ENCODE measurements at regions not wholly inside any gene's neighbourhood (a gene's known extent, or its start where the extent isn't known, plus 50 kb on each side); places are given as distances from the start of the nearest gene placed in this dataset.

DNA sequence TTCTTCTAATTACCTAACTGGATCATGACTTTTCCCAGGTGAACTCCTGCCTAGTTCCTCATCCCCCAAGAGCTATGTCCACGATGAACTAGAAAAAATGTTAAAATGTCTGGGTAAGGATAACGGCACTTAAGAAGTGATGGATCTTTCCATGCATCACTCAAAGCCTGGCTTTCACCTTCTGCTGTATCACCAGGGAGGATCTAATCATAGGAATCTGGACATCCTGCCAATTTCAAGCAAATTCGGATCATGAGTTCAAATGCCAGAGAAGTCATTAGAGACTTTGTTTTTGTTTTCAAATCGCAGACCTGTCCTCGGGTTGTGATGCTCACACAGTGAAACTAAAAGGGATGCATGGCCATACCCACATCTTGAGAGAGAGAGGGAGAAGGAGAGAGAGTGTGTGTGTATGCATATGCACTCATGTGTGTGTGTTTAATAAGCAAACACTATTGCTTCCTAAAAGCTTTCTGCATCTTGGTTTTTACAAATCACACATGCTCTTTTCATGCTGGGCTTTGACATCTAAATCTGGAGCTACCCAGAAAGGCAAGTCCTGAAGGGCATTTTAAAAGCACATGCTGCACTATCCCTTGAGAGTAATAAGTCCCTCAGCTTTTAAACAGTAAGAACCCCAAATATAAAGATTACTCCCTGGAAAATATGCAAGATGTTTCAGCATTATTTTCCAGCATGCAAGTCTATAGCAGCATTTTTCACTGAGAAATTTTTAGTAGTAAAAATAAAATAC is 524.6 kb upstream of the NOX3 start:
- Mint-ChIP-seq H3K9me3 (no peaks in the 10 kb centered on the region), H3K27ac (no peak overlapping the region), H3K27me3 (ENCODE audit: low read depth) (peaks cover 11% of the 10 kb centered on the region), H3K36me3 (no peaks in the 10 kb centered on the region), H3K4me3 (no peak overlapping the region), H3K4me1 (peaks cover 7% of the 10 kb centered on the region)
- DNase-seq (ENCODE audit: low spot score in 2 of 2, unreplicated experiment in 2 of 2) = no peak
- TF ChIP-seq, protein P1, sequence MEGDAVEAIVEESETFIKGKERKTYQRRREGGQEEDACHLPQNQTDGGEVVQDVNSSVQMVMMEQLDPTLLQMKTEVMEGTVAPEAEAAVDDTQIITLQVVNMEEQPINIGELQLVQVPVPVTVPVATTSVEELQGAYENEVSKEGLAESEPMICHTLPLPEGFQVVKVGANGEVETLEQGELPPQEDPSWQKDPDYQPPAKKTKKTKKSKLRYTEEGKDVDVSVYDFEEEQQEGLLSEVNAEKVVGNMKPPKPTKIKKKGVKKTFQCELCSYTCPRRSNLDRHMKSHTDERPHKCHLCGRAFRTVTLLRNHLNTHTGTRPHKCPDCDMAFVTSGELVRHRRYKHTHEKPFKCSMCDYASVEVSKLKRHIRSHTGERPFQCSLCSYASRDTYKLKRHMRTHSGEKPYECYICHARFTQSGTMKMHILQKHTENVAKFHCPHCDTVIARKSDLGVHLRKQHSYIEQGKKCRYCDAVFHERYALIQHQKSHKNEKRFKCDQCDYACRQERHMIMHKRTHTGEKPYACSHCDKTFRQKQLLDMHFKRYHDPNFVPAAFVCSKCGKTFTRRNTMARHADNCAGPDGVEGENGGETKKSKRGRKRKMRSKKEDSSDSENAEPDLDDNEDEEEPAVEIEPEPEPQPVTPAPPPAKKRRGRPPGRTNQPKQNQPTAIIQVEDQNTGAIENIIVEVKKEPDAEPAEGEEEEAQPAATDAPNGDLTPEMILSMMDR (IDR thresholded peaks at IDR 0.05; ENCODE audit: unreplicated experiment) = no peak

DNA sequence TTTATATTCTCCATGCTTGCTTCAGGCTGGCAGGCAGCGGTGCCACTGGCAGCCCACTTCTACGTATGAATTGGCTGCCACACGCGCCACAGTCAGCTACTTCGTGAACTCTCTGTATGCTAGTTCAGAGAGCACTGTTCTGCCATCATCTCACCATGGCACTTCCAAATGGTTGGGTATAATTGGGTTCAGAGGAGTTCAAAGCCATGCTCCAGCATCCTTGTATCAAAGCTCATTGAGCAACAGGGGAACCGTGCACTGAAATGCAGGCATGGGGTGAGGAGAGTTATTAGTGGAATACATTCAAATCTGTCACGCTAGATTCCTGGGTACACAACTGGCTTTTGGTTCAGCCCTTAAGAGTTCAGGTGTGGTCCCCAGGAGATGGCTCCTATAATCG is 519.9 kb upstream of the NOX3 start:
- no peaks in the 10 kb centered on the region for H3K36me3 Mint-ChIP-seq
- no peaks in the 10 kb centered on the region for H3K27me3 Mint-ChIP-seq (ENCODE audit: low read depth)
- H3K4me1 Mint-ChIP-seq = peaks cover 11% of the 10 kb centered on the region
- H3K27ac Mint-ChIP-seq = no peak overlapping the region
- no peaks in the 10 kb centered on the region for H3K9me3 Mint-ChIP-seq
- no peak for DNase-seq (ENCODE audit: low spot score in 2 of 2, unreplicated experiment in 2 of 2)
- H3K4me3 Mint-ChIP-seq = no peak overlapping the region
- TF ChIP-seq, protein P1 (IDR thresholded peaks at IDR 0.05; ENCODE audit: unreplicated experiment) = no peak

DNA sequence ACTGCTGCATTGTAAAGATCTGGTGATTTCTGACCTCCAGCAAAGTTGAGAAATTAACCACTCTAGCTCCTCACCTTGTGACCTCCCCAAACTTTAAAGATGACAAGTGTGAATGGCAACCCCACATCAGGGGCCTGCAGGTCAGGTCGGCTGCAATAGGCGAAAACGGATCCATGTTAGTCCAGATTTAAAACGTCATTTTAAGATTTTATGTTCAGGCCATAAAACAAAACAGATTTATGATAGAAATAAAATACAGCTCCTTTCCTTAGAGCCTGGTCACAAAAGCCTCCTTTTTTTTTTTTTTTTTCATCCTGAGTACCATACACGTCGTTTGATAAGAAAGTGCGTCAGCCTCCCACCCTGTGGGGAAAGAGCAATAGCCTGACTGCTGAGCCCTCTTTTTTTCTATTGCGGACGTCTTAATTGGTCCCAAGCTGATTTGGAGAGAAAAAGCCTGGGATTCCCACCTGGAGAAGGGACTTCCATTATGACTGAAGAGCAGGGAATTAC is 519.2 kb upstream of the NOX3 start:
- Mint-ChIP-seq H3K4me1 (peaks cover 10% of the 10 kb centered on the region), H3K27me3 (ENCODE audit: low read depth) (no peaks in the 10 kb centered on the region), H3K4me3 (no peak overlapping the region), H3K36me3 (no peaks in the 10 kb centered on the region), H3K9me3 (no peaks in the 10 kb centered on the region), H3K27ac (no peak overlapping the region)
- no peak for DNase-seq (ENCODE audit: low spot score in 2 of 2, unreplicated experiment in 2 of 2)
- TF ChIP-seq, protein P1 (IDR thresholded peaks at IDR 0.05; ENCODE audit: unreplicated experiment) = no peak

DNA sequence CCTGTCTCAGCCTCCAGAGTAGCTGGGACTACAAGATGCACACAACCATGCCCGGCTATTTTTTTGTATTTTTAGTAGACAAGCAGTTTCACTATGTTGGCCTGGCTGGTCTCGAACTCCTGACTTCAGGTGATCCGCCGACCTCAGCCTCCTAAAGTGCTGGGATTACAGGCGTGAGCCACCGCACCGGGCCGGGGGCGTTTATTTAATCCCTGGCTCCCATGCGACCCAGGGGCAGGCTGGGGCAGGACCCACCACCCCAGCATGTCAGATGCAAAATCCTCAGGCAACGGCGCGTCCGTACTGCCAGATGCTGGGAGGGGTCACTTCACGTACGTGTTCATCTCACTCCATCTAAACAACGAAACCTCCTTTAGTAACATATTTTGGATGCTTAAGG is 518.7 kb upstream of the NOX3 start:
- H3K9me3 Mint-ChIP-seq = no peaks in the 10 kb centered on the region
- H3K27ac Mint-ChIP-seq = no peak overlapping the region
- DNase-seq (ENCODE audit: low spot score in 2 of 2, unreplicated experiment in 2 of 2) = no peak
- H3K36me3 Mint-ChIP-seq = no peaks in the 10 kb centered on the region
- H3K4me3 Mint-ChIP-seq = no peak overlapping the region
- H3K4me1 Mint-ChIP-seq = peaks cover 9% of the 10 kb centered on the region
- no peaks in the 10 kb centered on the region for H3K27me3 Mint-ChIP-seq (ENCODE audit: low read depth)
- TF ChIP-seq, protein P1 (IDR thresholded peaks at IDR 0.05; ENCODE audit: unreplicated experiment) = no peak

DNA sequence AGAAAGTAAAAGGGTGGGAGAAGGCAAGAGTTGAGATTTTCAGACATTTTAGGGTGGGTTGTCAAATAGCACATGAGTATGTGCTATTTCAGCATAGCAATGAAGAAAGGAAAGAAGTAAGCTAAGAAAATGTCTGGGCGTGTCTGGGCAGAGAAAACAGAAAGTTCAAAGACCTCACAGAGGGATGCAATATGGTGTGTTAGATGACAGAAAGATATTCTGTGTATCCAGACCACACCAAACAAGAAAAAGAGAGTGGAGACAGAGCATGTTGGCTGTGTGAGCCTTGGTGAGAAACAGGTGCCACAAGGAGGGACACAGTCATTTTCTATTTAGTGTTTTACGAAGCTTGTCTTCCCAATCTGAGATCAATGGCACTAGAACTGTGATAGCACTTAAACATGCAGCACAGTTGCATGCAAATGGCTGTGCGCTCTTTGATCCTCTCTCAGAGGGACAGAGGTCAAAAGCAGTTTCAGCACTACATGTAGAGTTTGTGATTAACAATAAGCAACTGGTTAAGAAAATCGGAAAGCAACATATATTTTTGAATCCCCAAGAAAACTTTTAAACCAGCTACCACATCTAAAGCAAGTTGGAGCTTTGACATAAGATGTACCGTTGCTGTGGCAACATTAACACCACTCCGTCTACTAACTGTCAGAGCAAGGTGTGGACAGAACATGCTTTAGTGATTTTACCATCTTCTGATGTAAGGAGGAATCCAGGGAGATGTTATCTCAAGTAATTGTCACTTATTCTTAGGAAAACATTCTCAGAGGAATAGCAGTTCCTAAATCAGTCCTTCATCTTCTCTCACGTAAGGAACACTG is 515.5 kb upstream of the NOX3 start:
- H3K27ac Mint-ChIP-seq = no peak overlapping the region
- DNase-seq (ENCODE audit: low spot score in 2 of 2, unreplicated experiment in 2 of 2) = no peak
- TF ChIP-seq, protein P1 (IDR thresholded peaks at IDR 0.05; ENCODE audit: unreplicated experiment) = no peak
- no peaks in the 10 kb centered on the region for H3K27me3 Mint-ChIP-seq (ENCODE audit: low read depth)
- H3K4me1 Mint-ChIP-seq = peaks cover 13% of the 10 kb centered on the region
- no peaks in the 10 kb centered on the region for H3K36me3 Mint-ChIP-seq
- H3K4me3 Mint-ChIP-seq = no peak overlapping the region
- H3K9me3 Mint-ChIP-seq = peaks cover 4% of the 10 kb centered on the region

Data from mesothelial cell of epicardium (in vitro differentiated cells).